GM12878 (cell line): ENCODE measurements at regions not wholly inside any gene's neighbourhood (a gene's known extent, or its start where the extent isn't known, plus 50 kb on each side); places are given as distances from the start of the nearest gene placed in this dataset.

Source experiments
- CHD2 ChIP-seq: IDR thresholded peaks from 2 replicates; pipeline ENCODE4 v1.6.1; 2011; ENCODE audit warnings: low read depth, low read length, improper control_type of control experiment, borderline replicate concordance
- EED ChIP-seq: sonication (generic); IDR thresholded peaks from 2 replicates; pipeline ENCODE4 v1.6.1; 2016; ENCODE audit warnings: antibody characterized with exemption, low read depth
- KLF5 ChIP-seq: fragments of 450-650 bp; IDR thresholded peaks from 2 replicates; pipeline ENCODE4 v1.6.1; 2014; ENCODE audit warnings: mild to moderate bottlenecking; ENCODE audit not compliant: partially characterized antibody
- MLLT1 ChIP-seq: fragments of 450-650 bp; IDR thresholded peaks from 2 replicates; pipeline ENCODE4 v1.6.1; 2016; ENCODE audit warnings: mild to moderate bottlenecking
- RCOR1 ChIP-seq: conservative IDR thresholded peaks from 2 replicates; pipeline ENCODE4 v1.6.1; 2012; ENCODE audit warnings: low read depth, low read length, improper control_type of control experiment
- SKIL ChIP-seq: fragments of 450-650 bp; IDR thresholded peaks from 2 replicates; pipeline ENCODE4 v1.6.1; 2017; ENCODE audit warnings: mild to moderate bottlenecking, low read depth, inconsistent platforms; ENCODE audit not compliant: poor library complexity, severe bottlenecking
- TF ChIP-seq, protein P1 (sequence below): fragments of 450-650 bp; IDR thresholded peaks from 2 replicates; pipeline ENCODE4 v1.6.1; 2017; ENCODE audit warnings: mild to moderate bottlenecking, moderate library complexity

GRCh38 chr1:238916828-238917227 is 469.5 kb upstream of the CHRM3 start (continued):
- TF ChIP-seq SKIL (no peak), CHD2 (no peak), KLF5 (no peak), MLLT1 (no peak), EED (no peak), RCOR1 (no peak)
- TF ChIP-seq, protein P1, sequence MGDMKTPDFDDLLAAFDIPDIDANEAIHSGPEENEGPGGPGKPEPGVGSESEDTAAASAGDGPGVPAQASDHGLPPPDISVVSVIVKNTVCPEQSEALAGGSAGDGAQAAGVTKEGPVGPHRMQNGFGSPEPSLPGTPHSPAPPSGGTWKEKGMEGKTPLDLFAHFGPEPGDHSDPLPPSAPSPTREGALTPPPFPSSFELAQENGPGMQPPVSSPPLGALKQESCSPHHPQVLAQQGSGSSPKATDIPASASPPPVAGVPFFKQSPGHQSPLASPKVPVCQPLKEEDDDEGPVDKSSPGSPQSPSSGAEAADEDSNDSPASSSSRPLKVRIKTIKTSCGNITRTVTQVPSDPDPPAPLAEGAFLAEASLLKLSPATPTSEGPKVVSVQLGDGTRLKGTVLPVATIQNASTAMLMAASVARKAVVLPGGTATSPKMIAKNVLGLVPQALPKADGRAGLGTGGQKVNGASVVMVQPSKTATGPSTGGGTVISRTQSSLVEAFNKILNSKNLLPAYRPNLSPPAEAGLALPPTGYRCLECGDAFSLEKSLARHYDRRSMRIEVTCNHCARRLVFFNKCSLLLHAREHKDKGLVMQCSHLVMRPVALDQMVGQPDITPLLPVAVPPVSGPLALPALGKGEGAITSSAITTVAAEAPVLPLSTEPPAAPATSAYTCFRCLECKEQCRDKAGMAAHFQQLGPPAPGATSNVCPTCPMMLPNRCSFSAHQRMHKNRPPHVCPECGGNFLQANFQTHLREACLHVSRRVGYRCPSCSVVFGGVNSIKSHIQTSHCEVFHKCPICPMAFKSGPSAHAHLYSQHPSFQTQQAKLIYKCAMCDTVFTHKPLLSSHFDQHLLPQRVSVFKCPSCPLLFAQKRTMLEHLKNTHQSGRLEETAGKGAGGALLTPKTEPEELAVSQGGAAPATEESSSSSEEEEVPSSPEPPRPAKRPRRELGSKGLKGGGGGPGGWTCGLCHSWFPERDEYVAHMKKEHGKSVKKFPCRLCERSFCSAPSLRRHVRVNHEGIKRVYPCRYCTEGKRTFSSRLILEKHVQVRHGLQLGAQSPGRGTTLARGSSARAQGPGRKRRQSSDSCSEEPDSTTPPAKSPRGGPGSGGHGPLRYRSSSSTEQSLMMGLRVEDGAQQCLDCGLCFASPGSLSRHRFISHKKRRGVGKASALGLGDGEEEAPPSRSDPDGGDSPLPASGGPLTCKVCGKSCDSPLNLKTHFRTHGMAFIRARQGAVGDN: no peak
